ENCODE measurements at regions not wholly inside any gene's neighbourhood (a gene's known extent, or its start where the extent isn't known, plus 50 kb on each side); places are given as distances from the start of the nearest gene placed in this dataset.
"Not testable (repeated sequence)": the region's sequence is repeated elsewhere in the genome, so short reads cannot be mapped to it uniquely, and the experiment has no call there.

DNA sequence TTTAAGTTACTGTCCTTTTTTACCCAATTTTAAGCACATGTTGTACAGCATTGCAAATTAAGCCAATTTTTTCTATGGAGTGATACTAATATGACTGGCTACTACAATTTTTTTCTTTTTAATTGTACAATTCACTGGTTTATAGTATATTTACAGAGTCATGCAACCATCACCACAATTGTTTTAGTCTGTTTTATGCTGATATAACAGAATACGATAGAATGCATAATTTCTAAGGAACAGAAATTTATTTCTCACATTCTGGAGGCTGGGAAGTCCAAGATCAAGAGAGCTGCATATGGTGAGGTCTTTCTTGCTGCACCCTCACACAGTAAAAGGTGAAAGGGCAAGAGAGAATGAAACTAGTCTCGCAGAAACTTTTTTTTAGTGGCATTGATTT lies 125.3 kb downstream of the GLUD2 start:
- no peak for DNase-seq

- no peak for DNase-seq
Measured at GRCh38 chrX:121179972-121180371, 132.6 kb downstream of the GLUD2 start.

DNA sequence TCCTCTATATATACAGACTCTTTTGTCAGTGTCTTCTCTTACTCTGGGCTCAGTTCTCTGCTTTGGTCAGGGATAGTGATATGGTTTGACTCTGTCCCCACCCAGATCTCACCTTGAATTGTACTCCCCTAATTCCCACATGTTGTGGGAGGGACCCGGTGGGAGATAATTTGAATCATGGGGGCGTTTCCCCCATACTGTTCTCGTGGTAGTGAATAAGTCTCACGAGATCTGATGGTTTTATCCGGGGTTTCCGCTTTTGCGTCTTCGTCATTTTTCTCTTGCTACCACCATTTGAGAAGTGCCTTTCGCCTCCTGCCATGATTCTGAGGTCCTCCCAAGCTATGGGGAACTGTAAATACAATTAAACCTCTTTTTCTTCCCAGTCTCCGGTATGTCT lies 144.4 kb downstream of the GLUD2 start:
- no peak for DNase-seq

DNA sequence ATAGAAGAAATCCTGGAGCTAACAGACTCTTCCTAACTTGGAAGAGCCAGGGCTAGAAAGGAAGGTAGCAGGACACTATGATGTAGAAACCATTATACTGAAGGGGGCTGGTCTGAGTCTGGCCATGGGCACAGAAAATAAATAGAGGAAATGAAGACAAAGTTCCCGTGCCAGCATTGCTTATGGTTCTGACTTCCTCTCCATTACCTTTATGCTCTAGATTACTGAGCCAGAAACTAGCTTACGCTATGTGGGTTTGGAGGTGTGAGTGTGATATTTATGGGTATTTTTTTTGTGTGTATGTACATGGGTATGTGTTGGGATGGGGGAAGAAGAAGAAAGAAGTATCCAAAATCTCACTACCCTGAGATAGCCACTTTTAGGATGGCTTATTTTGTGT lies 148.3 kb downstream of the GLUD2 start:
- DNase-seq: no peak

GRCh38 chrX:121196872-121197444 lies 149.5 kb downstream of the GLUD2 start:
- not testable (repeated sequence) for DNase-seq

DNA sequence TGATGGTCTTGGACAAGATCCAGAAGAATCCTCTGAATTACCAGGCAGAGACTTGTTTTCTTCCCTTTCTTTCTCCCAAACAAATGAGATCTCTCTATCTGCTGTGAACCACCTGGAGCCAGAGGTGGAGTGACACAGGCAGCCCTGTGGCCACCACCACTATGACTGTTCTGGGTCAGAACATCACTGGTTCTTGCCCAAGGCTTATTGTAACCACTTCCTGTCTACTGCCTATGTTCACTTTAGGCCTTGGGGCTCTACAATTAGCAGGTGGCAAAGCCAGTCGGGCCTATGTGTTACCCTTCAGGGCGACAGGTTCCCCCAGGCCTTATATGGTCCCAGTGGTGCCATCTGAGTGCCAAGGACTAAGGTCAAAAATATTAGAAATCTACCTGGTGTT lies 161.2 kb downstream of the GLUD2 start:
- no peak for DNase-seq

- no peak for DNase-seq
Measured at GRCh38 chrX:121216641-121217374, 169.4 kb downstream of the GLUD2 start.

GRCh38 chrX:121221322-121221977 lies 174.0 kb downstream of the GLUD2 start:
- DNase-seq: no peak

GRCh38 chrX:121227888-121228287 lies 180.5 kb downstream of the GLUD2 start:
- no peak for DNase-seq

DNA sequence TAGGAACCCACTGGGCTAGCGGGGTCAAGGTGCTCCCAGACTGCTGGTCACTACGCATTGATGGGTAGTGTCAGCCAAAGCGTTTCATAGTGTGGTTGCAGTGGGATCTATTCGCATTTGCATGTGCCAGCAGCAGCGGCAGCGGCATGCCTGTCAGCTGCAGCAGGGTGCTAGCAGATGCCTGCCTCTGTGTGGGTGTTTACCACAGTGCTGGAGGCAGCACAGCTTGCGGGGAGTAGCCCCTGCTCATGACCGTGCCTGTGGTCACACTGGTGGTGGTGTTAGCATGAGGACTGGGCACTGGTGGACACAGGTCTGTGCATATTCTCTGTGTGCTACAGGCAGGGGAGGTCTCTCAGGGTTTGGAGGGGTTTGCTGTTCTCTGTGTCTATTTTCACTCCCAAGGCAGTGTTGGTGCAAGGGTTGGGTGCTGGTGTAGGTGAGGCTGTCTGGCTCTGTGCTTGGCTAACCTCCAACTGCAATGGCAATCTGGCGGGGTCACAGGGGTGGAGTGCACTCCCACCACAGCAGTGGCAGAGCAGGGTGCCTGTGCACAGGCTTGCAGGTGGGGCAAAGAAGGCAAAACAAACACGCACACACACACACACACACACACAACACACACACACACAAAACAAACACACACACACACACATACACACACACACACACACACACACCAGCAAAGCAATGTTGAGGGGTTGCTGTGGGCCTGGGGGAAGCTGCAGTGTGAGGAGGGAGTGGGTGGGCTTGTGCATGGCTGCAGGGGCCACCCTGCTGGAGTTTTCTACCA lies 184.4 kb downstream of the GLUD2 start:
- DNase-seq: no peak

DNA sequence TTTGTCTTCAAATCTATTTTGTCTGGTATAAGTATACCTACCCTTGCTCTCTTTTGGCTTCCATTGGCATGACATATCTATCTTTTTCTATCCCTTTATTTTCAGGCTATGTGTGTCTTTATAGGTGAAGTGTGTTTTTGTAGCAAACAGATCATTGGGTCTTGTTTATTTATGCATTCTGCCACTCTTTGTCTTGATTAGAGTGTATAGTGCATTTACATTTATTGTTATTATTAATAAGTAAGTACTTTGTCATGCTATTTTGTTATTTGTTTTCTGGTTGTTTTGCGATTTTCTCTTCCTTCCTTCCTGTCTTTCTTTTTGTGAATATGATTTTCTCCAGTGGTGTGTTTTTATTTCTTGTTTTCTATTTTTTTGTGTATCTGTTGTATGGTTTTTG lies 188.6 kb downstream of the GLUD2 start:
- DNase-seq: no peak

DNA sequence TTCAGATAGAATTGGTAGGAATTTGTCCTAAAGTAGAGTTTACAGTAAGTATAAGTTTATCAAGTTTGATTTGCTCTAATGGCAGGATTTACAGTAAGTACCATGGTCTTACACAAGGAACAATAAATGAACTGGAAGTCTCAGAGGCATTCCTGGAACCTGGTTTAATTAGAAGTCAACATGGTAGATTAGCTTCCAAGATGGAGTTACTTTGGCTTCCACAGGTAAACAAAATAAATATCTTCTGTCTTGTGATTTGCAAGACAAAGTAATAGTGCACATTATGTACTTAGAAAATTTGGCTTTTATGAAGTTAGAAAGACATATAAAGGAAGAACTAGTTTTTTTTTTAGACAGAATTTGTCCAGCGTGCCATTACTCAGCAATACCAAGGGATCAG lies 190.7 kb downstream of the GLUD2 start:
- DNase-seq: no peak

GRCh38 chrX:121244511-121244910 lies 197.1 kb downstream of the GLUD2 start:
- DNase-seq: no peak

- DNase-seq: no peak
Measured at GRCh38 chrX:121245763-121246162, 198.4 kb downstream of the GLUD2 start.

- no peak for DNase-seq
Measured at GRCh38 chrX:121254336-121254735, 206.9 kb downstream of the GLUD2 start.

GRCh38 chrX:121256647-121257046 lies 209.2 kb downstream of the GLUD2 start:
- no peak for DNase-seq

- DNase-seq: no peak
Measured at GRCh38 chrX:121258545-121258944, 211.1 kb downstream of the GLUD2 start.

- DNase-seq: no peak
Measured at GRCh38 chrX:121259170-121259569, 211.8 kb downstream of the GLUD2 start.

DNA sequence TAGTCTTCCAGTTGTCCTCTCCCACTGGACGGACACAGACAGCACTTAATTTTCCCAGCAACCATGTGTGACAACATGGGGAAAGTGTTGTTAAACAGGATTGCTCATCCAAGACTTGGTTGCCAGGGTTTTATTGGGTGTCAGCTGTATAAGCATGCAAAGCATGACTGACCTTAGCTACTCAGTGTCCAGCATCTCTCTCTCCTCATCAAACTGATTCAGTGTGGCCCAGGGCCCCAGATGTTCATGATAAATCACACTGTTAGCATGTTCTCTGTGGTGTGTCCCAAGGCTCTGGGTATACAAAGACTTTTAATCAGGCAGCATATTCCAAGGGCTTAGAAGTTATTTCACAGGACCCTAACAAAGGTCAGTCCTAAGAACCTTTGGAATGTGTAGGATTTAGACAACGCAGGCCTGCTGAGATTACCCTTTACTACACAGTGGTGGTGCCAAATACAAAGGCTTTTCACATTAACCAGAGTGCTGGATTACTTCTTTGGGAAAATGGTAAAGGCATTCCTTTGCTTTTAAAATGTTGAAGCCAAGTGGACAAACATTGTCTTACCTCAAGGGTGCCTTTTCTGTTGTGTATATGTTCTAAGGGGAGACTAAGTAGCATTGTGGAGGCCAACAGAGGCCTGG lies 213.3 kb downstream of the GLUD2 start:
- no peak for DNase-seq

DNA sequence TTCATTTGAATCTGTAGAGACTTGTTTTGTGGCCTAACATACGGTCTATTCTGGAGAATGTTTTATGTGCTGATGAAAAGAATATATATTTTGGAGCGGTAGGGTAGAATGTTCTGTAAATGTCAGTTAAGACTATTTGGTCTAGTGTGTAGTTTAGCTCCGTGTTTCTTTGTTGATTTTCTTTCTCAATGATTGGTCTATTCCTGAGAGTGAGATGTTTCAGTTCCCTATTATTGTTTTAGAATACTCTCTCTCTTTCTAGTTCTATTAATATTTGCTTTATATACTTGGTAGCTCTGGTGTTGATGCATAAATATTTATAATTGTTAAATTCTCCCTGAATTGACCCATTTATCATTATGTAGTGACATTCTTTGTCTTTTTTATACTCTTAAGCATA lies 236.5 kb downstream of the GLUD2 start:
- DNase-seq: no peak

GRCh38 chrX:121298499-121298898 lies 251.1 kb downstream of the GLUD2 start:
- DNase-seq: no peak

- no peak for DNase-seq
Measured at GRCh38 chrX:121301356-121301755, 253.9 kb downstream of the GLUD2 start.

- no peak for DNase-seq
Measured at GRCh38 chrX:121301822-121302221, 254.4 kb downstream of the GLUD2 start.
